ENCODE measurements at regions not wholly inside any gene's neighbourhood (a gene's known extent, or its start where the extent isn't known, plus 50 kb on each side); places are given as distances from the start of the nearest gene placed in this dataset.
A peak's percentile ranks its signal among the peaks of the same experiment; 100 is the strongest.

GRCh38 chr11:115699733-115700132 lies 195.5 kb upstream of the CADM1 start:
- TF ChIP-seq CTCF (IDR thresholded peaks at IDR 0.05; ENCODE audit: low read depth, low read length, missing control alignments): no peak
- H3K4me3 ChIP-seq (ENCODE audit: low read depth, low read length): no peak overlapping the region
- peak; percentile 99 for DNase-seq (ENCODE audit: low read depth)
- in situ Hi-C loops (cut with HindIII; ENCODE audit: low sequenced_read_pairs): loop anchor here (5.0 kb wide), 1 partner anchor 62 kb away; no protein-coding TSS in a partner anchor

- in situ Hi-C loops (cut with HindIII; ENCODE audit: low sequenced_read_pairs): loop anchor here (5.0 kb wide), 1 partner anchor 62 kb away; no protein-coding TSS in a partner anchor
- DNase-seq (ENCODE audit: low read depth): no peak
- TF ChIP-seq CTCF (IDR thresholded peaks at IDR 0.05; ENCODE audit: low read depth, low read length, missing control alignments): no peak
- H3K4me3 ChIP-seq (ENCODE audit: low read depth, low read length): no peak overlapping the region
These were observed 195.1 kb upstream of the CADM1 start for GRCh38 chr11:115699326-115699725.

DNA sequence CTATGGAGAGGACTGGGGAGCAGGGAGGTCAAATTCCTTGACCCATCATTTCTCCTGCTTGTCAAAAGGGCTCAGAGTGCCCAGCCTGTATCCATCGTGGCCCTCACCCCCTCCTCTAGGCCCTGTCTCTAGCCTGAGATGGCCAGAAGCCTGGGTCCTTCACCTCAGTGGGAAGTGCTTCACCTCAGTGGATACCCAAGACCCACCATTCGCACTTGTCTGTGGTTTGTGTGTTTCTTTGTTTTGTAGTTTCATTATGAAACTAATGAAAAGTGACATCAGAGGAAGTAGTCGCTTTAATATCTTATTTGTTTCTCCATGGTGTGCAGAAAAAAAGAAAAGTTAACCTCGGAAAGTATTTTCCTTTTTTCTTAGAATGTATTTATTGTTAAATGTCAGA lies 194.0 kb upstream of the CADM1 start:
- in situ Hi-C loops (cut with HindIII; ENCODE audit: low sequenced_read_pairs): loop anchor here (5.0 kb wide), 1 partner anchor 61 kb away; no protein-coding TSS in a partner anchor
- TF ChIP-seq CTCF (IDR thresholded peaks at IDR 0.05; ENCODE audit: low read depth, low read length, missing control alignments): no peak
- DNase-seq (ENCODE audit: low read depth): no peak
- no peak overlapping the region for H3K4me3 ChIP-seq (ENCODE audit: low read depth, low read length)

- in situ Hi-C loops (cut with HindIII; ENCODE audit: low sequenced_read_pairs): loop anchor here (5.0 kb wide), 1 partner anchor 59 kb away; no protein-coding TSS in a partner anchor
- H3K4me3 ChIP-seq (ENCODE audit: low read depth, low read length): no peak overlapping the region
- TF ChIP-seq CTCF (IDR thresholded peaks at IDR 0.05; ENCODE audit: low read depth, low read length, missing control alignments): no peak
- no peak for DNase-seq (ENCODE audit: low read depth)
These were observed 192.3 kb upstream of the CADM1 start for GRCh38 chr11:115696563-115696962.

GRCh38 chr11:115695677-115696364 lies 191.6 kb upstream of the CADM1 start:
- no peak overlapping the region for H3K4me3 ChIP-seq (ENCODE audit: low read depth, low read length)
- in situ Hi-C loops (cut with HindIII; ENCODE audit: low sequenced_read_pairs): loop anchor here (5.0 kb wide), 1 partner anchor 59 kb away; no protein-coding TSS in a partner anchor
- no peak for DNase-seq (ENCODE audit: low read depth)
- no peak for TF ChIP-seq CTCF (IDR thresholded peaks at IDR 0.05; ENCODE audit: low read depth, low read length, missing control alignments)

DNA sequence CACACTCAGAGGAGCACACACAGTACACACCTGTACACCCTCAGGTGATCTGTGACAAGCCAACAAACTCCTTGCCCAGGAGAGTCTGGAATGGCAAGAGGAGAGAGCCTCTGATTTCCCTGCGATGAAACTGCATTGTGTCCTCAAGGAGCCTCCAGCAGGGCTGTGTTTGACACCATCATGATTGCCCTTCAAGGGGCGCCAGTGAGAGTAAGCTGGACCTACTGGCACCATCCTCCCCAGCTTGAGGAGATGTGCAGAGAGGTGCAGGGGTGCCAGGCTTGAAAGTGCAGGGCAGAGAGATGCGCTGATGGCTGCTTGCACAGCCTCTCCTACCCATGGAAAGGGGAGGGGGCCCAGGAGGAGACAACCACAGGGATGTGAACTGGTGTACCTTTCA lies 188.8 kb upstream of the CADM1 start:
- no peak for DNase-seq (ENCODE audit: low read depth)
- in situ Hi-C loops (cut with HindIII; ENCODE audit: low sequenced_read_pairs): no loop called here
- no peak overlapping the region for H3K4me3 ChIP-seq (ENCODE audit: low read depth, low read length)
- TF ChIP-seq CTCF (IDR thresholded peaks at IDR 0.05; ENCODE audit: low read depth, low read length, missing control alignments): no peak
